Osteoblast (primary cell): ENCODE measurements at regions not wholly inside any gene's neighbourhood (a gene's known extent, or its start where the extent isn't known, plus 50 kb on each side); places are given as distances from the start of the nearest gene placed in this dataset.

Source experiments
- DNase-seq: peaks from one replicate; pipeline ENCODE4 v3.0.0; 2011; ENCODE audit warnings: low spot score, mixed read lengths; ENCODE audit not compliant: insufficient read length; ENCODE audit errors: missing footprints
- H2AFZ ChIP-seq: 2 replicates; pipeline ENCODE4 v1.6.0; 2011; ENCODE audit warnings: mild to moderate bottlenecking, low read length
- H3K27ac ChIP-seq: 2 replicates; pipeline ENCODE4 v1.5.1; 2011; ENCODE audit warnings: mild to moderate bottlenecking, low read depth, low read length, moderate library complexity
- H3K27me3 ChIP-seq: 2 replicates; pipeline ENCODE4 v1.6.0; 2012; ENCODE audit warnings: mild to moderate bottlenecking, control low read depth, inconsistent platforms, low read length, moderate library complexity; ENCODE audit not compliant: insufficient read depth
- H3K36me3 ChIP-seq: 2 replicates; pipeline ENCODE4 v1.5.1; 2011; ENCODE audit warnings: mild to moderate bottlenecking, low read length, control low read depth, moderate library complexity; ENCODE audit not compliant: insufficient read depth
- H3K4me1 ChIP-seq: 2 replicates; pipeline ENCODE4 v1.5.1; 2011; ENCODE audit warnings: mild to moderate bottlenecking, low read length, control low read depth, moderate library complexity; ENCODE audit not compliant: insufficient read depth
- H3K4me2 ChIP-seq: 2 replicates; pipeline ENCODE4 v1.6.0; 2011; ENCODE audit warnings: mild to moderate bottlenecking, low read length; ENCODE audit not compliant: insufficient read depth
- H3K4me3 ChIP-seq: fragments of 200-600 bp; sonication (generic); 3 replicates; pipeline ENCODE4 v1.5.1; 2012; ENCODE audit warnings: mild to moderate bottlenecking, low read length, inconsistent platforms; ENCODE audit not compliant: insufficient read depth
- H3K79me2 ChIP-seq: 2 replicates; pipeline ENCODE4 v1.6.0; 2012; ENCODE audit warnings: mild to moderate bottlenecking, low read length, control low read depth, inconsistent platforms; ENCODE audit not compliant: insufficient read depth
- H3K9me3 ChIP-seq: 2 replicates; pipeline ENCODE4 v1.5.1; 2011; ENCODE audit warnings: low read depth, low read length, control low read depth
- H4K20me1 ChIP-seq: 2 replicates; pipeline ENCODE4 v1.6.0; 2012; ENCODE audit warnings: mild to moderate bottlenecking, low read length, control low read depth; ENCODE audit not compliant: insufficient read depth
- CTCF ChIP-seq: IDR thresholded peaks from 2 replicates; pipeline ENCODE4 v1.5.1; 2011; ENCODE audit warnings: mild to moderate bottlenecking, low read depth, low read length, moderate library complexity; ENCODE audit errors: extremely low read depth

- Histone ChIP-seq H3K36me3 (no peaks in the 10 kb centered on the region), H3K9me3 (no peaks in the 10 kb centered on the region), H2AFZ (no peak overlapping the region), H3K27ac (no peak overlapping the region), H3K27me3 (no peaks in the 10 kb centered on the region), H3K4me2 (no peak overlapping the region), H3K4me3 (no peak overlapping the region), H4K20me1 (no peaks in the 10 kb centered on the region), H3K4me1 (no peaks in the 10 kb centered on the region), H3K79me2 (no peaks in the 10 kb centered on the region)
- no peak for DNase-seq
- TF ChIP-seq CTCF: no peak
Observed at GRCh38 chr2:152238016-152238415, 62.5 kb upstream of the STAM2 start.

GRCh38 chr2:152240559-152241231 is 65.1 kb upstream of the STAM2 start:
- Histone ChIP-seq H2AFZ (no peak overlapping the region), H4K20me1 (no peaks in the 10 kb centered on the region), H3K36me3 (no peaks in the 10 kb centered on the region), H3K27ac (no peak overlapping the region), H3K27me3 (no peaks in the 10 kb centered on the region), H3K4me1 (no peaks in the 10 kb centered on the region), H3K4me3 (no peak overlapping the region), H3K79me2 (no peaks in the 10 kb centered on the region), H3K9me3 (no peaks in the 10 kb centered on the region), H3K4me2 (no peak overlapping the region)
- no peak for TF ChIP-seq CTCF
- DNase-seq: no peak

GRCh38 chr2:152241948-152242729 is 66.6 kb upstream of the STAM2 start:
- Histone ChIP-seq H3K79me2 (no peaks in the 10 kb centered on the region), H3K27ac (no peak overlapping the region), H3K4me2 (no peak overlapping the region), H4K20me1 (no peaks in the 10 kb centered on the region), H2AFZ (no peak overlapping the region), H3K4me3 (no peak overlapping the region), H3K9me3 (no peaks in the 10 kb centered on the region), H3K27me3 (no peaks in the 10 kb centered on the region), H3K36me3 (no peaks in the 10 kb centered on the region), H3K4me1 (no peaks in the 10 kb centered on the region)
- no peak for TF ChIP-seq CTCF
- DNase-seq: no peak

GRCh38 chr2:152242787-152243472 is 67.4 kb upstream of the STAM2 start:
- Histone ChIP-seq H3K4me1 (no peaks in the 10 kb centered on the region), H3K79me2 (no peaks in the 10 kb centered on the region), H3K27ac (no peak overlapping the region), H4K20me1 (no peaks in the 10 kb centered on the region), H3K27me3 (no peaks in the 10 kb centered on the region), H3K36me3 (no peaks in the 10 kb centered on the region), H3K4me3 (no peak overlapping the region), H3K9me3 (no peaks in the 10 kb centered on the region), H3K4me2 (no peak overlapping the region), H2AFZ (no peak overlapping the region)
- no peak for DNase-seq
- TF ChIP-seq CTCF: no peak
